ENCODE measurements at regions not wholly inside any gene's neighbourhood (a gene's known extent, or its start where the extent isn't known, plus 50 kb on each side); places are given as distances from the start of the nearest gene placed in this dataset.

DNA sequence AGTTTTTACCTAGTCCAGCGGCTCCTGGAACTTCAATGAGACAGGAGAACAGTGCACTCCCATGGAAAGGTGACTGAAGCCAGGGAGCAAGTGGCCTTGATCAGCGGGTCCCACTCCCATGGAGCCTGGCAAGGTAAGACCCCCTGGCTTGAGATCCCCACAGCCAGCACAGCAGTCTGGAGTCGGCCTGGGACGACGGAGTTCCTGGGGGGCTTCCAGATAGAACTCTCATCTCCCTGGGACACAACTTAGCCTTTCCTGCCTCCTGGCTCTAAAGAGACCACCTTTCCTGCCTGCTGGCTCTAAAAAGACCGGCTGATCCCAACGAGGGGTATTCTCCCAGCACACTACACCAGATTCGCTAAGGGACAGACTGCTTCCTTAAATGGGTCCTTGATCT is 1279.0 kb upstream of the GOT2 start:
- TF ChIP-seq, protein P1, sequence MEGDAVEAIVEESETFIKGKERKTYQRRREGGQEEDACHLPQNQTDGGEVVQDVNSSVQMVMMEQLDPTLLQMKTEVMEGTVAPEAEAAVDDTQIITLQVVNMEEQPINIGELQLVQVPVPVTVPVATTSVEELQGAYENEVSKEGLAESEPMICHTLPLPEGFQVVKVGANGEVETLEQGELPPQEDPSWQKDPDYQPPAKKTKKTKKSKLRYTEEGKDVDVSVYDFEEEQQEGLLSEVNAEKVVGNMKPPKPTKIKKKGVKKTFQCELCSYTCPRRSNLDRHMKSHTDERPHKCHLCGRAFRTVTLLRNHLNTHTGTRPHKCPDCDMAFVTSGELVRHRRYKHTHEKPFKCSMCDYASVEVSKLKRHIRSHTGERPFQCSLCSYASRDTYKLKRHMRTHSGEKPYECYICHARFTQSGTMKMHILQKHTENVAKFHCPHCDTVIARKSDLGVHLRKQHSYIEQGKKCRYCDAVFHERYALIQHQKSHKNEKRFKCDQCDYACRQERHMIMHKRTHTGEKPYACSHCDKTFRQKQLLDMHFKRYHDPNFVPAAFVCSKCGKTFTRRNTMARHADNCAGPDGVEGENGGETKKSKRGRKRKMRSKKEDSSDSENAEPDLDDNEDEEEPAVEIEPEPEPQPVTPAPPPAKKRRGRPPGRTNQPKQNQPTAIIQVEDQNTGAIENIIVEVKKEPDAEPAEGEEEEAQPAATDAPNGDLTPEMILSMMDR (IDR thresholded peaks at IDR 0.05; ENCODE audit: low read depth, low read length, missing input control), result no peak
- TF ChIP-seq HNF4A (conservative IDR thresholded peaks at IDR 0.05), result no peak
- TF ChIP-seq, protein P2, sequence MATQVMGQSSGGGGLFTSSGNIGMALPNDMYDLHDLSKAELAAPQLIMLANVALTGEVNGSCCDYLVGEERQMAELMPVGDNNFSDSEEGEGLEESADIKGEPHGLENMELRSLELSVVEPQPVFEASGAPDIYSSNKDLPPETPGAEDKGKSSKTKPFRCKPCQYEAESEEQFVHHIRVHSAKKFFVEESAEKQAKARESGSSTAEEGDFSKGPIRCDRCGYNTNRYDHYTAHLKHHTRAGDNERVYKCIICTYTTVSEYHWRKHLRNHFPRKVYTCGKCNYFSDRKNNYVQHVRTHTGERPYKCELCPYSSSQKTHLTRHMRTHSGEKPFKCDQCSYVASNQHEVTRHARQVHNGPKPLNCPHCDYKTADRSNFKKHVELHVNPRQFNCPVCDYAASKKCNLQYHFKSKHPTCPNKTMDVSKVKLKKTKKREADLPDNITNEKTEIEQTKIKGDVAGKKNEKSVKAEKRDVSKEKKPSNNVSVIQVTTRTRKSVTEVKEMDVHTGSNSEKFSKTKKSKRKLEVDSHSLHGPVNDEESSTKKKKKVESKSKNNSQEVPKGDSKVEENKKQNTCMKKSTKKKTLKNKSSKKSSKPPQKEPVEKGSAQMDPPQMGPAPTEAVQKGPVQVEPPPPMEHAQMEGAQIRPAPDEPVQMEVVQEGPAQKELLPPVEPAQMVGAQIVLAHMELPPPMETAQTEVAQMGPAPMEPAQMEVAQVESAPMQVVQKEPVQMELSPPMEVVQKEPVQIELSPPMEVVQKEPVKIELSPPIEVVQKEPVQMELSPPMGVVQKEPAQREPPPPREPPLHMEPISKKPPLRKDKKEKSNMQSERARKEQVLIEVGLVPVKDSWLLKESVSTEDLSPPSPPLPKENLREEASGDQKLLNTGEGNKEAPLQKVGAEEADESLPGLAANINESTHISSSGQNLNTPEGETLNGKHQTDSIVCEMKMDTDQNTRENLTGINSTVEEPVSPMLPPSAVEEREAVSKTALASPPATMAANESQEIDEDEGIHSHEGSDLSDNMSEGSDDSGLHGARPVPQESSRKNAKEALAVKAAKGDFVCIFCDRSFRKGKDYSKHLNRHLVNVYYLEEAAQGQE (IDR thresholded peaks at IDR 0.05), result no peak
- TF ChIP-seq YY1 (IDR thresholded peaks at IDR 0.05), result no peak
- TF ChIP-seq TAF1 (conservative IDR thresholded peaks at IDR 0.05), result no peak
- TF ChIP-seq SP1 (IDR thresholded peaks at IDR 0.05), result no peak
- TF ChIP-seq, protein P3, sequence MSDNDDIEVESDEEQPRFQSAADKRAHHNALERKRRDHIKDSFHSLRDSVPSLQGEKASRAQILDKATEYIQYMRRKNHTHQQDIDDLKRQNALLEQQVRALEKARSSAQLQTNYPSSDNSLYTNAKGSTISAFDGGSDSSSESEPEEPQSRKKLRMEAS (IDR thresholded peaks at IDR 0.05), result no peak
- no peak for TF ChIP-seq JUND (IDR thresholded peaks at IDR 0.05)
- TF ChIP-seq RAD21 (IDR thresholded peaks at IDR 0.05), result no peak
- TF ChIP-seq, protein P4, sequence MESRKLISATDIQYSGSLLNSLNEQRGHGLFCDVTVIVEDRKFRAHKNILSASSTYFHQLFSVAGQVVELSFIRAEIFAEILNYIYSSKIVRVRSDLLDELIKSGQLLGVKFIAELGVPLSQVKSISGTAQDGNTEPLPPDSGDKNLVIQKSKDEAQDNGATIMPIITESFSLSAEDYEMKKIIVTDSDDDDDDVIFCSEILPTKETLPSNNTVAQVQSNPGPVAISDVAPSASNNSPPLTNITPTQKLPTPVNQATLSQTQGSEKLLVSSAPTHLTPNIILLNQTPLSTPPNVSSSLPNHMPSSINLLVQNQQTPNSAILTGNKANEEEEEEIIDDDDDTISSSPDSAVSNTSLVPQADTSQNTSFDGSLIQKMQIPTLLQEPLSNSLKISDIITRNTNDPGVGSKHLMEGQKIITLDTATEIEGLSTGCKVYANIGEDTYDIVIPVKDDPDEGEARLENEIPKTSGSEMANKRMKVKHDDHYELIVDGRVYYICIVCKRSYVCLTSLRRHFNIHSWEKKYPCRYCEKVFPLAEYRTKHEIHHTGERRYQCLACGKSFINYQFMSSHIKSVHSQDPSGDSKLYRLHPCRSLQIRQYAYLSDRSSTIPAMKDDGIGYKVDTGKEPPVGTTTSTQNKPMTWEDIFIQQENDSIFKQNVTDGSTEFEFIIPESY (IDR thresholded peaks at IDR 0.05), result no peak
- TF ChIP-seq GABPA (IDR thresholded peaks at IDR 0.05 in 1 of 2, conservative IDR thresholded peaks at IDR 0.05 in 1 of 2), result no peak

All from liver (tissue), 3 donors.